GM12891 (cell line): ENCODE measurements at regions not wholly inside any gene's neighbourhood (a gene's known extent, or its start where the extent isn't known, plus 50 kb on each side); places are given as distances from the start of the nearest gene placed in this dataset.

Experiments used
- PAX5 ChIP-seq: IDR thresholded peaks from 2 replicates; pipeline ENCODE4 v1.6.1; 2011; ENCODE audit warnings: low read length, moderate library complexity, mild to moderate bottlenecking; ENCODE audit not compliant: insufficient read depth, severe bottlenecking
- POLR2A ChIP-seq: IDR thresholded peaks from 2 replicates; pipeline ENCODE4 v1.6.1; 2011; ENCODE audit warnings: low read depth, low read length, control low read depth
- POLR2AphosphoS5 ChIP-seq: IDR thresholded peaks from 2 replicates; pipeline ENCODE4 v1.6.1; 2011; ENCODE audit warnings: low read depth, low read length, control low read depth
- POU2F2 ChIP-seq: IDR thresholded peaks from 2 replicates; pipeline ENCODE4 v1.6.1; 2011; ENCODE audit warnings: low read depth, mild to moderate bottlenecking, control low read depth, low read length, moderate library complexity
- SPI1 ChIP-seq: IDR thresholded peaks from 2 replicates; pipeline ENCODE4 v1.6.1; 2011; ENCODE audit warnings: low read depth, low read length, control low read depth
- TAF1 ChIP-seq: IDR thresholded peaks from 2 replicates; pipeline ENCODE4 v1.6.1; 2011; ENCODE audit warnings: low read depth, low read length, control low read depth

DNA sequence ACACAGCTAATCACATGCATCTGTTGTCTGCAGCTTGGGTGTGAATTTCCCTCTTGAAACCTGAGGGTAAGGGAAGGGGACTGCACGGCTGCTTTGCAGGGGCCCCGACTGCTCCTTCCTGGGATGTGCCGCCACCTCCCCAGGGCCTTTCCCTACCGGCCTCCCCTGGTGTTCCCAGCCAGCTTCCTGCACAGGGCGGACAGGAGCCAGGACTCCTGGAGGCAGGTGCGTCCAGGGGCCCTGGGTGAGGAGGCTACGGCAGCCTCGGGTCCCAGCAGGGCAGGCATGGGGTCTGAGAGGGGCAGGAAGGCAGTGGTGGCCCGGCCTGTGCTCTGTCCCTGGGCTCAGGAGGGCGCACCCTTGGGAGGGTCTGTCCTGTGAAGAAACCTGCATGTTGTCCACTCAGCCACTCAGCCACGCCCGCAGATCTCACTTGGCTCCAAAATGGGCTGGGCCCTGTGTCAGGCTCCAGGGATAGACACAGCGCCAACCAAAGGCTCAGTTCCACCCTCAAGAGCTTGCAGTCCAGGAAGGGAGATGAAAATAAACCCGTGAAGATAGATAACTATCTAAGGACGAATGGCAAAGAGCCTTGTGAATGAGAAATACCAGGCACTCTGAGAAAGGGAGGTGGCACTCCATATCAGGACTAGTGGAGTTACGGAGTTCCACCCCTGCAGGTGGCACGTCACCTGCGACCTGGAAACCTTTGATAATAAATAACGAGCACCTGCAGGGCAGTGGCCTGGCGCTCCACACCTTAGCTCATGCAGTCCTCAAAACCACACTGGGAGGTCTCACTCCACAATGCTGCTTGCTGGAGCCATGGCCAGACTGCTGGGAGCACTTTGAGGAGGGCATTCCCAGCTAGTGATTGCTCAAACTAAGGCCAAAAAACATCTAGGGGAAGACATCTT lies 427.4 kb downstream of the AACS start:
- TF ChIP-seq POLR2AphosphoS5 (no peak), TAF1 (no peak), POLR2A (no peak), PAX5 (no peak), POU2F2 (no peak), SPI1 (no peak)
